Muscle layer of duodenum (tissue), 2 donors: ENCODE measurements at regions not wholly inside any gene's neighbourhood (a gene's known extent, or its start where the extent isn't known, plus 50 kb on each side); places are given as distances from the start of the nearest gene placed in this dataset.
"Not testable (repeated sequence)": the region's sequence is repeated elsewhere in the genome, so short reads cannot be mapped to it uniquely, and the experiment has no call there.

Source experiments
- H3K27ac ChIP-seq: one replicate; pipeline ENCODE4 v1.7.0; 2013; ENCODE audit warnings: mild to moderate bottlenecking, low read length
- H3K27me3 ChIP-seq: one replicate; pipeline ENCODE4 v1.7.0; 2013; ENCODE audit warnings: low read depth, mild to moderate bottlenecking, control low read depth, low read length
- H3K36me3 ChIP-seq, 2 donors: one replicate each; pipeline ENCODE4 v1.7.0; 2013; ENCODE audit warnings: low read length in 2 of 2, control low read depth in 1 of 2, mild to moderate bottlenecking in 1 of 2; ENCODE audit not compliant: insufficient read depth in 2 of 2, control insufficient read depth in 1 of 2
- H3K4me1 ChIP-seq, 2 donors: one replicate each; pipeline ENCODE4 v1.7.0; 2013; ENCODE audit warnings: low read length in 2 of 2, mild to moderate bottlenecking in 2 of 2, control low read depth in 1 of 2, moderate library complexity in 1 of 2; ENCODE audit not compliant: insufficient read depth in 2 of 2, control insufficient read depth in 1 of 2
- H3K4me3 ChIP-seq, 2 donors: one replicate each; pipeline ENCODE4 v1.7.0; 2013; ENCODE audit warnings: low read length in 2 of 2, low read depth in 1 of 2, mild to moderate bottlenecking in 1 of 2
- H3K9me3 ChIP-seq, 2 donors: one replicate each; pipeline ENCODE4 v1.7.0; 2013; ENCODE audit warnings: low read length in 2 of 2, control low read depth in 1 of 2, mild to moderate bottlenecking in 1 of 2; ENCODE audit not compliant: control insufficient read depth in 1 of 2
- donor health status: healthy.

- Histone ChIP-seq H3K27me3 (no peaks in the 10 kb centered on the region), H3K4me3 (no peak overlapping the region), H3K27ac (no peak overlapping the region), H3K36me3 (no peaks in the 10 kb centered on the region), H3K9me3 (no peaks in the 10 kb centered on the region), H3K4me1 (no peaks in the 10 kb centered on the region)
Observed at GRCh38 chr1:185559151-185559550, 175.0 kb upstream of the HMCN1 start.

- H3K36me3 ChIP-seq: no peaks in the 10 kb centered on the region
Observed at GRCh38 chr1:185556561-185556960, 177.6 kb upstream of the HMCN1 start.

GRCh38 chr1:185555743-185556142 is 178.4 kb upstream of the HMCN1 start:
- Histone ChIP-seq H3K4me3 (no peak overlapping the region), H3K9me3 (no peaks in the 10 kb centered on the region), H3K4me1 (no peaks in the 10 kb centered on the region), H3K36me3 (no peaks in the 10 kb centered on the region), H3K27me3 (no peaks in the 10 kb centered on the region), H3K27ac (no peak overlapping the region)

More at GRCh38 chr1:185556561-185556960, 177.6 kb upstream of the HMCN1 start:
- Histone ChIP-seq H3K4me1 (no peaks in the 10 kb centered on the region), H3K27ac (no peak overlapping the region), H3K4me3 (no peak overlapping the region), H3K27me3 (no peaks in the 10 kb centered on the region), H3K9me3 (no peaks in the 10 kb centered on the region)

- no peaks in the 10 kb centered on the region for H3K36me3 ChIP-seq
- H3K4me3 ChIP-seq: no peak overlapping the region
- no peak overlapping the region for H3K27ac ChIP-seq
- H3K4me1 ChIP-seq: no peaks in the 10 kb centered on the region
- no peaks in the 10 kb centered on the region for H3K9me3 ChIP-seq
- no peaks in the 10 kb centered on the region for H3K27me3 ChIP-seq
Observed at GRCh38 chr1:185551008-185551407, 183.2 kb upstream of the HMCN1 start.

- no peaks in the 10 kb centered on the region for H3K9me3 ChIP-seq
- H3K36me3 ChIP-seq: no peaks in the 10 kb centered on the region
- H3K27ac ChIP-seq: no peak overlapping the region
- no peak overlapping the region for H3K4me3 ChIP-seq
- no peaks in the 10 kb centered on the region for H3K27me3 ChIP-seq
- no peaks in the 10 kb centered on the region for H3K4me1 ChIP-seq
Observed at GRCh38 chr1:185549906-185550305, 184.3 kb upstream of the HMCN1 start.

- H3K4me3 ChIP-seq: no peak overlapping the region
- no peaks in the 10 kb centered on the region for H3K36me3 ChIP-seq
- no peaks in the 10 kb centered on the region for H3K27me3 ChIP-seq
- H3K4me1 ChIP-seq: no peaks in the 10 kb centered on the region
- H3K27ac ChIP-seq: no peak overlapping the region
- no peaks in the 10 kb centered on the region for H3K9me3 ChIP-seq
Observed at GRCh38 chr1:185546029-185546428, 188.2 kb upstream of the HMCN1 start.

- H3K4me3 ChIP-seq: no peak overlapping the region
- no peak overlapping the region for H3K27ac ChIP-seq
- H3K9me3 ChIP-seq: no peaks in the 10 kb centered on the region
- H3K4me1 ChIP-seq: no peaks in the 10 kb centered on the region
- no peaks in the 10 kb centered on the region for H3K27me3 ChIP-seq
- H3K36me3 ChIP-seq: no peaks in the 10 kb centered on the region
Observed at GRCh38 chr1:185541871-185542301, 192.3 kb upstream of the HMCN1 start.

GRCh38 chr1:185540295-185540694 is 193.9 kb upstream of the HMCN1 start:
- no peak overlapping the region for H3K27ac ChIP-seq
- no peaks in the 10 kb centered on the region for H3K27me3 ChIP-seq
- H3K4me3 ChIP-seq: no peak overlapping the region
- no peaks in the 10 kb centered on the region for H3K36me3 ChIP-seq
- no peaks in the 10 kb centered on the region for H3K4me1 ChIP-seq
- H3K9me3 ChIP-seq: no peaks in the 10 kb centered on the region

GRCh38 chr1:185539277-185539943 is 194.8 kb upstream of the HMCN1 start:
- Histone ChIP-seq H3K4me3 (no peak overlapping the region), H3K27ac (no peak overlapping the region), H3K27me3 (no peaks in the 10 kb centered on the region), H3K36me3 (no peaks in the 10 kb centered on the region), H3K9me3 (no peaks in the 10 kb centered on the region), H3K4me1 (no peaks in the 10 kb centered on the region)

- H3K4me1 ChIP-seq, H3K36me3 ChIP-seq, H3K27ac ChIP-seq, H3K4me3 ChIP-seq, H3K27me3 ChIP-seq, H3K9me3 ChIP-seq: not testable (repeated sequence)
Observed at GRCh38 chr1:185538309-185538898, 195.8 kb upstream of the HMCN1 start.

- no peaks in the 10 kb centered on the region for H3K4me1 ChIP-seq
- no peaks in the 10 kb centered on the region for H3K9me3 ChIP-seq
- no peak overlapping the region for H3K4me3 ChIP-seq
- no peak overlapping the region for H3K27ac ChIP-seq
- H3K36me3 ChIP-seq: no peaks in the 10 kb centered on the region
- H3K27me3 ChIP-seq: no peaks in the 10 kb centered on the region
Observed at GRCh38 chr1:185537596-185537995, 196.6 kb upstream of the HMCN1 start.
